GM04504 (cell line): ENCODE measurements at regions not wholly inside any gene's neighbourhood (a gene's known extent, or its start where the extent isn't known, plus 50 kb on each side); places are given as distances from the start of the nearest gene placed in this dataset.
"Not testable (repeated sequence)": the region's sequence is repeated elsewhere in the genome, so short reads cannot be mapped to it uniquely, and the experiment has no call there.

Experiments
- DNase-seq: peaks from one replicate; pipeline ENCODE4 v3.0.0-alpha.2; 2012; ENCODE audit warnings: low read depth

GRCh38 chr15:62889734-62890505 is 152.6 kb upstream of the TPM1 start:
- DNase-seq: no peak

- DNase-seq: no peak
Measured at GRCh38 chr15:62894322-62895085, 148.0 kb upstream of the TPM1 start.

GRCh38 chr15:62895139-62895866 is 147.2 kb upstream of the TPM1 start:
- no peak for DNase-seq

- no peak for DNase-seq
Measured at GRCh38 chr15:62895905-62896316, 146.6 kb upstream of the TPM1 start.

GRCh38 chr15:62896380-62896866 is 146.1 kb upstream of the TPM1 start:
- no peak for DNase-seq

- DNase-seq: peak; percentile 98
Measured at GRCh38 chr15:62896969-62897486, 145.5 kb upstream of the TPM1 start.

- no peak for DNase-seq
Measured at GRCh38 chr15:62897634-62898033, 144.9 kb upstream of the TPM1 start.

- no peak for DNase-seq
Measured at GRCh38 chr15:62899090-62899493, 143.5 kb upstream of the TPM1 start.

- no peak for DNase-seq
Measured at GRCh38 chr15:62900071-62900802, 142.3 kb upstream of the TPM1 start.

GRCh38 chr15:62901087-62901486 is 141.5 kb upstream of the TPM1 start:
- DNase-seq: no peak

GRCh38 chr15:62901909-62902546 is 140.5 kb upstream of the TPM1 start:
- DNase-seq: no peak

- no peak for DNase-seq
Measured at GRCh38 chr15:62902821-62903220, 139.7 kb upstream of the TPM1 start.

- DNase-seq: no peak
Measured at GRCh38 chr15:62903437-62903836, 139.1 kb upstream of the TPM1 start.

- DNase-seq: no peak
Measured at GRCh38 chr15:62904041-62904910, 138.3 kb upstream of the TPM1 start.

- no peak for DNase-seq
Measured at GRCh38 chr15:62906627-62907026, 135.9 kb upstream of the TPM1 start.

GRCh38 chr15:62907275-62907674 is 135.3 kb upstream of the TPM1 start:
- no peak for DNase-seq

- not testable (repeated sequence) for DNase-seq
Measured at GRCh38 chr15:62908341-62908740, 134.2 kb upstream of the TPM1 start.

GRCh38 chr15:62909257-62909656 is 133.3 kb upstream of the TPM1 start:
- no peak for DNase-seq

GRCh38 chr15:62912282-62912681 is 130.3 kb upstream of the TPM1 start:
- no peak for DNase-seq

GRCh38 chr15:62912808-62913207 is 129.7 kb upstream of the TPM1 start:
- DNase-seq: no peak
